KG1 (cell line): ENCODE measurements at regions not wholly inside any gene's neighbourhood (a gene's known extent, or its start where the extent isn't known, plus 50 kb on each side); places are given as distances from the start of the nearest gene placed in this dataset.

Source experiments
- DNase-seq: peaks from one replicate; lab custom pipeline; 2025; lab: John Stamatoyannopoulos, UW

- no peak for DNase-seq
These were observed 426.0 kb downstream of the TYW1 start for GRCh38 chr7:67422601-67423000.

- DNase-seq, result no peak
These were observed 426.4 kb downstream of the TYW1 start for GRCh38 chr7:67423065-67423464.

DNA sequence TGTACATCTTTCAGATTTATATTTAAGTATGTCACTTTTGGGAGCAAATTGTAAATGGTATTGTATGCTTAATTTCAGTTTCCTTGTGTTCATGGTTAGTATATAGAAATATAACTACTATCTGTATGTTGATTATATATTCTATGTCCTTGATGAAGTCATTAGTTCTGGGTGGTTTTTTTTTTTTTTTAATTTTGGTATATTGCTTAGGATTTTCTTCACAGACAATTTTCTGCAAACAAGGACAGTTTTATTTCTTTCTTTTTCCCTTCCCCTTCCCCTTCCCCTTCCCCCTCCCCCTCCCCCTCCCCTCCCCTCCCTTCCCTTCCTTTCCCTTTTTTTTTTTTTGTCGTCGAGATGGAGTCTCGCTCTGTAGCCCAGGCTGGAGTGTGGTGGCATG is 430.0 kb downstream of the TYW1 start:
- no peak for DNase-seq

GRCh38 chr7:67429735-67430134 is 433.1 kb downstream of the TYW1 start:
- DNase-seq, result no peak

DNA sequence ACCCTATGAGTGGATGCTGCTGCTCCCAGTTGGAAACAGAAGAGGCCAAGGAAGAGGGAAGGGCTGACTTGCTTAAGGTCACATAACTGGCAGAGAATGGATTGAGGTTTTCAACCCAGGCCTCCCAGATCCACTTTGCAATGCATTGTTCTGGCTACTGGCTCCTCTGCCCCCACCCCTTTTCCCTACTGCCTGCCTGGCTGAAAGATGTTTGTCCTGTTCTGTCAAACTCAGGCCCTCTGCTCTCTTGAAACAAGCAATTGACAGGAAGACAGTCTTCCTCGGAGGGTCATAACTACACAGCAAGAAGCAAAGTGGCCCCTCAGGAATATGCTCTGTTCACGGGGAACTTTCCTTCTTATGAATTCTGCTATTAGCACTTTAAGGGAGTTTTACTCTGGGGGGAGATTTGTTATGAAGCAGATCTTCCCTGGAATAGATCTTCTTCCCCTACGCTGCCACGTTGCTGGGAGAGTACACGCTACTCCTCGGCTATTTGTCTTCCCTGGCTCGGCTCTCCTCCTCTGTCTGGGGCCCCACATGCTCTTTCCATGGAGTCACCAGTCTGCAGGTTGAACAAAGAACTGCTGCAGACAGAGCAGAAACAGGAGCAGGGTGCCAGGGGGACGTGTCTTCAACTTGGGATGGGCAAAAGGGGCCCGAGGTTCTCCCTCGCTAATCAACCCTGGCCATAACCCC is 436.1 kb downstream of the TYW1 start:
- DNase-seq, result no peak

DNA sequence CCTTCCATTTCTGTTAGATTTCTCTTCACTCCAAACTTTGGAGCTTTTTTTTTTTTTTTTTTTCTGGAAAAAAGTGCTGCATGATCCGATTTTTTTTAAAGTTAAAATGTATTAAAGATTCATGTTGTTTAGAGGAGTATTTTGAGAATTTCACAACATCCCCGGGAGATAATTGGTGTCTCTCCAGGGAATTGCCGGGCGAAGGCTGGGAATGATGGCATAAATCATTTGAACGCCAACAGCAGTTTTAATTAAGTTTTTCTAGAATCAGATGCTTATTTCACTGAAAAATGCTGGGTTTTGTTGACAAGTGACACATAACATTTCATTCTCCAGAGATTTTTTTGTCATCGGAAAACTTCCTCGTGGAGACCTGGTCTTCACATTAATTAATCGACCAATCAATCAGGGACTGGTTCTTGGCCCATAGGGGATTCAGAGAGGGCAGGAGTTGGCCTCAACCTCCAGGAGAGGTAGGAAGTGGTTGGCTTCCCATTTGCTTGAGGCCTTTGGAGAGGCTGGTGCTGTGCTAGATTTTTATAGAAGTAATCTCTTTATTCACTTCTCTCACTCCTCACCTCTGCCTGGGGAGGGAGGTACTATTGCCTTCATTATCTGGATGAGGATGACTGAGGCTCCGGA is 439.4 kb downstream of the TYW1 start:
- DNase-seq, result no peak

- no peak for DNase-seq
These were observed 441.7 kb downstream of the TYW1 start for GRCh38 chr7:67438198-67438882.

DNA sequence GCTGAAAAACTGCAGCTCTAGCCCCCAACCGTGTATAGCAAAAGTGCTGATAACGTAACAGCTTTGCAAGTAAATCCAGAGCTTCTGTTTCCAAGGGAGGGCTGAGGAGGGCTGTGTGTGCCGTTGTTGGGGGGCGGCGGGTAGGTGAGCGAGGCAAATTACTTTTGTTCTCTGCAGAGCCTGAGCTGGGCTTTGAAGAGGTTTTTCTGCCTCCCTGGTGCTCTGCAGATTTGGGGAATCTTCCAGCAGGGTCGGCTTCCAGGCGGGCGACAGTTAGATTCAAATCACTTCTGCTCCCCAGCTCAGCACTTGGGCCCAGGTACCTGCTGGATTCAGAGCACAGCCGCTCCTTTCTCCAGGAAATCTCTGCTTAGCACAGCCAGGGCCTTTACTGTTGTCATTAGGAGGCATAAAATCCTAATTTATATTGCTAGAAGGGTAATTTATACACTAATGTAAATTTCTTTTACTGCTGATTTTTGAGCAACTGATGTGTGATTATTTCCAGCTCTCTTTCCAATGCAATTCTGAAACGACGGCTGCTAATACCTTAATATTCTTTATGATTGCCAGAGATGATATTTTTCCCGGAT is 442.4 kb downstream of the TYW1 start:
- DNase-seq, result no peak

DNA sequence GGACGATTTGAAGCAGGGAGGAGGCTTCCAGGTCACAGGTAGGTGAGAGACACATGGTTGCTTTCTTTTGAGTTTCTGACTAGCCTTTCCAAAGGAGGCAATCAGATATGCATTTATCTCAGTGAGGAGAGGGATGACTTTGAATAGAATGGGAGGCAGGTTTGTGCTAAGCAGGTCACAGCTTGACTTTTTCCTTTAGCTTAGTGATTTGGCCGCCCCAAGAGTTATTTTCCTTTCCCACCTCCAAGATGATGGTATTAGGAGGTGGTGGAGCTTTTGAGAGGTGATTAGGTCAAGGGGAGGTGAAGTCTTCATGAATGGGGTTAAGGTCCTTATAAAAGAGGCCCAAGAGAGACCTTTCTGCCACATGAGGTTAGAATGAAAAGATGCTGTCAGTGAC is 443.7 kb downstream of the TYW1 start:
- DNase-seq, result no peak

GRCh38 chr7:67445728-67446127 is 449.1 kb downstream of the TYW1 start:
- DNase-seq, result no peak

- DNase-seq, result no peak
These were observed 450.7 kb downstream of the TYW1 start for GRCh38 chr7:67447297-67447696.

DNA sequence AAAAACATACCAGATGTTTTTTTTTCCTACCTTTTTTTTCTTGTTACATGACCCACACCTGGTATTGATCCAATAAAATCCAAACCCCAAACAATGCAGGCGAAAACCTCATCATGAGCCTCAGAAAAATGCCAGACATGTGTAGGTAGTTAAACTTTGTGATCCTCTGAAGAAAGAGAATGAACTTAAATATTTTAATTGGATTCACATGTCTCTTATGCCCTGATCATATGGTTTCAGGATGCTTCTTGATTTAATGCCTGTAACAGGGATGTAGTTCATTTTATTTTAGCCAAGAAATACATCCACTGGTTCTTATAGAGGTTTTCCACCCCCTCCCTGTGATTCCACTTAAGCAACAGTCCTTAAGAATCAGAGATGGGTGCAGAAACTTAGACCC is 451.6 kb downstream of the TYW1 start:
- DNase-seq, result no peak

GRCh38 chr7:67450171-67450570 is 453.5 kb downstream of the TYW1 start:
- DNase-seq, result no peak

GRCh38 chr7:67451306-67451705 is 454.7 kb downstream of the TYW1 start:
- DNase-seq, result no peak

DNA sequence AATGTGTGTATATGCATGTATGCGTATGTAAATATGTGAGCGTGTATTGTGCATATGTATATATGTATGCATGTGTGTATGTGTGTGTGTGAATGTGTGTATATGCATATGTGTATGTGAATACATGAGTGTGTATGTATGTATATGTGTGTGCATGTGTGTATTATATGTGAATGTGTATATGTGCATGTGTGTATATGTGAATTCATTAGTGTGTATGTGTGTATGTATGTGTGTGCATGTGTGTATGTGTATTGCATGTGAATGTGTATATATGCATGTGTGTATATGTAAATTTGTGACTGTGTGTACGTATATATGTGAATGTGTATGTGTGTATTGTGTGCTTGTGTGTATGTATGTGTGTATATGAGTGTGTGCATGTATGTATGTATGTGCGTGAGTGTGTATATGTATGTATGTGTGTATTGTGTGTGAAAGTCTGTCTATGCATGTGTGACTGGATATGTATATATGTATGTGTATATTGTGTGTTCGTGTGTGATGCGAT is 455.9 kb downstream of the TYW1 start:
- DNase-seq, result no peak

GRCh38 chr7:67453580-67454380 is 457.1 kb downstream of the TYW1 start:
- DNase-seq, result no peak

DNA sequence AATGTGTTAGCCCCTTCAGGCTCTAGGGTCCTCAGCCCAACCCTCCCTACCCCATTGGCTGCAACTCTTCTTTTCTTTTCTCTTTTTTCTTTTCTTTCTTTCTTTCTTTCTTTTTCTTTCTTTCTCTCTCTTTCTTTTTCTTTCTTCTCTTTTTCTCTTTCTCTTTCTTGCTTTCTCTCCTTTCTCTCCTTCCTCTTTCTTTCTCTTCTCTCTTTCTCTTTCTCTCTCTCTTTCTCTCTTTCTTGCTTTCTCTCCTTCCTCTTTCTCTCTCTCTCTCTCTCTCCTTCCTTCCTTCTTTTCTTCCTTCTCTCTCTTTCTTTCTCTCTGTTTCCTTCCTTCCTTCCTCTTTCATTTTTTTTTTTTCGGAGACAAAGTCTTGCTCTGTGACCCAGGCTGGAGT is 458.9 kb downstream of the TYW1 start:
- no peak for DNase-seq

DNA sequence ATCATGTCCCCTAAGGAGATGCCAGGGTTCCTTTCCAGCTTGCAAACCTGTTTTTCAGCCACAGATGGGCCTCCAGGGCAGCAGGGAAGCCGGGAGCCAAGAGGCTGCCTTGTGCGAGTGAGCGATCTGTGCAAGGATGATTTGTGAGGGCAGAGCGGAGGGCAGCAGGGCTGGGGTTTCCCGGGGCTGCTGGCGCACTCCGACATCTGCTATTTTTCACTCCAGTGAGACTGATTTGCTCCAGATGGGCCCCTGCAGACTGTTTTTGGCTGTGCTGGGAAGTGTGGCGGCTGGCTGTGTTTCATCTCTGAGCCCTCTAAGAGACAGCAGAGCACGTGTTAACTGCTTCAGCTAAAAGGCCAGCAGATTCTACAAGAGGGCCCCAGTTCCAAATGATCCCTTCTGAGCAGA is 466.2 kb downstream of the TYW1 start:
- no peak for DNase-seq

GRCh38 chr7:67463316-67463715 is 466.7 kb downstream of the TYW1 start:
- DNase-seq, result no peak

DNA sequence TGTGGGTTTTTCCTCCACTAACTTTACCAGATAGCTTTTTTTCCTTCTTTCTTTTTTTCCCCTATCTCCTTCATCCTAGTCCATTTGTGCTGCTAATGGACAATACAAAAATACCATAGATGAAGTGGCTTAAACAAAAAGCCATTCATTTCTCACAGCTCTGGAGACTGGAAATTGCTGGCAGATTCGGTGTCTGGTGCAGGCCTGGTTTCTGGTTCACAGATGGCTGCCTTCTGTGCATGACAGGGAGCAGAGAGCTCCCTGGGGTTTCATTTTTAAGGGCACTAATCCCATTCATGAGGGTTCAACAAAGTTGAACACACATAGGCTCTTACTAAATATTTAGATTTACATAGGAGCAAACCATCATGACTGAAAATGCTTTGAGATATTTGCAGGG is 467.4 kb downstream of the TYW1 start:
- DNase-seq, result no peak

GRCh38 chr7:67466109-67466508 is 469.5 kb downstream of the TYW1 start:
- no peak for DNase-seq

DNA sequence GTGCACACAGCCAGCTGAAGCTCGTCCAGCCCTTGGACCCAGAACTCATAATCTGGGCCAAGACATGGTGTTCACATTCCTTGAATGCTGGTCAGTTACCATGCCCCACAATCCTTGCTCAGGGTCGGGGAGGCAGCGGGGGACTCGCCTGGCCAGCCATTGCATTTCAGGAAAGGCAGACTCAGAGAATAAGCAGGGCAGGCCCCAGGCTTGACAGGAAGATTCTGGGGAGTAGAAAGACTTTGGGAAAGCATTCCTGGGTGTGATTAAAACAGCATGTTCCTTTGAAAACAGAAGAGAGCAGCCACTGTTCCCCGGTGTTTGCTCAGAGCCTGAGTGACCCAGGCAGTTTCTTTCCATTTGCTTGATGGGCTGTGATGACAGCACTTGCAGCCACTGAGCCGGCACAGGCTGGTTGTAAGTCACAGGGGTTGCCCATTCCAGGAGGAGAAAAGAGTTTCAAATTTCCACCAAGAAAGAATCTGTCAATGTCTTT is 473.7 kb downstream of the TYW1 start:
- DNase-seq, result no peak
